Tibial artery (tissue), 4 donors: ENCODE measurements at regions not wholly inside any gene's neighbourhood (a gene's known extent, or its start where the extent isn't known, plus 50 kb on each side); places are given as distances from the start of the nearest gene placed in this dataset.

Experiments used
- DNase-seq, 2 donors: peaks; one replicate each; pipeline ENCODE4 v3.0.0-alpha.2; 2019
- H3K27ac ChIP-seq, 2 donors: fragments of 200-600 bp; sonication (generic) in 1 of 2; 1 replicate in 1 of 2; 2 replicates in 1 of 2; pipeline ENCODE4 v1.5.1; 2018 to 2019; ENCODE audit warnings: mild to moderate bottlenecking in 1 of 2
- H3K27me3 ChIP-seq, 2 donors: fragments of 200-600 bp; sonication (generic) in 1 of 2; one replicate each; pipeline versions ENCODE4 v1.5.1 to v1.6.0; 2016 to 2019
- H3K36me3 ChIP-seq, 3 donors: fragments of 200-600 bp; sonication (generic) in 2 of 3; one replicate each; pipeline ENCODE4 v1.5.1; 2016 to 2019; ENCODE audit warnings: mild to moderate bottlenecking in 2 of 3
- H3K4me1 ChIP-seq, 4 donors: fragments of 200-600 bp; sonication (generic) in 2 of 4; 1 replicate in 3 of 4; 2 replicates in 1 of 4; pipeline ENCODE4 v1.5.1; 2016 to 2019
- H3K4me3 ChIP-seq, 2 donors: fragments of 200-600 bp; sonication (generic) in 1 of 2; 1 replicate in 1 of 2; 2 replicates in 1 of 2; pipeline ENCODE4 v1.5.1; 2018 to 2019; ENCODE audit warnings: mild to moderate bottlenecking in 2 of 2
- H3K9me3 ChIP-seq, 3 donors: fragments of 200-600 bp; sonication (generic) in 1 of 3; one replicate each; pipeline ENCODE4 v1.5.1; 2016 to 2019
- CTCF ChIP-seq, 2 experiments: fragments of 200-600 bp in 1 of 2; fragments of 450-650 bp in 1 of 2; IDR thresholded peaks; one replicate each; pipeline ENCODE4 v1.5.1; 2017 to 2019; ENCODE audit warnings: antibody characterized with exemption in 2 of 2, mild to moderate bottlenecking in 1 of 2, moderate library complexity in 1 of 2
- intact Hi-C: fragments of 100-400 bp; cut with DNase I; formaldehyde crosslinking; loops from one replicate; pipeline ENCODE4 v1.15.0; 2023; ENCODE audit warnings: low total_unique reads

GRCh38 chr16:5730783-5731182 is 633.2 kb upstream of the EEF2KMT start:
- H3K4me3 ChIP-seq: no peak overlapping the region
- H3K9me3 ChIP-seq: no peaks in the 10 kb centered on the region
- no peak for DNase-seq
- no peak for TF ChIP-seq CTCF (IDR thresholded peaks at IDR 0.05)
- H3K4me1 ChIP-seq: no peaks in the 10 kb centered on the region
- no peaks in the 10 kb centered on the region for H3K36me3 ChIP-seq
- intact Hi-C loops: no loop called here
- H3K27me3 ChIP-seq: no peaks in the 10 kb centered on the region
- H3K27ac ChIP-seq: no peak overlapping the region

DNA sequence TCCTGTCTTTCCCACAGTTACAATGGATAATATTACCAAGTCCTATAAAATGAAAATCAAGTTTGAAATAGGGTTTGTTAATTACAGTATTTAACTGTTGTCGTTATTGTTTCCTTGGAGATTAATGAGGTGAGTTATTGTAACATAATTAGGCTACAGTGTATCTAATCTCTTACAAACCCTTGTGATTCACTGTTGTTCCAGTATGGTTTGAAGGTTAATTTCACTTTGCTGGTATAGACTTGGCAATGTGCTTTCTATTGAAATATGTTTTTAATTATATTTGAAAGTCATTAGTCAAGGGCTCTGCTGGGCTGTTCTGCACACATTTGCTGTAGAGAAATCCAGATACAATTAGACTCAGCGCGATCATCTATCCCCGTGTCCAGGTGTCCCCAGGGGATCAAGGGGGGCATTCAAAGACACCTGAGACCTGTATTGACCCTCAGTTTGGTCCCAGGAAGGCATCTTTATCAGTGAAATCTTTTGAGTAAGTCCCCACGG is 624.6 kb upstream of the EEF2KMT start:
- Histone ChIP-seq H3K36me3 (no peaks in the 10 kb centered on the region), H3K27me3 (no peaks in the 10 kb centered on the region), H3K9me3 (no peaks in the 10 kb centered on the region), H3K27ac (no peak overlapping the region), H3K4me3 (no peak overlapping the region), H3K4me1 (no peaks in the 10 kb centered on the region)
- no peak for DNase-seq
- TF ChIP-seq CTCF (IDR thresholded peaks at IDR 0.05): no peak
- intact Hi-C loops: no loop called here

DNA sequence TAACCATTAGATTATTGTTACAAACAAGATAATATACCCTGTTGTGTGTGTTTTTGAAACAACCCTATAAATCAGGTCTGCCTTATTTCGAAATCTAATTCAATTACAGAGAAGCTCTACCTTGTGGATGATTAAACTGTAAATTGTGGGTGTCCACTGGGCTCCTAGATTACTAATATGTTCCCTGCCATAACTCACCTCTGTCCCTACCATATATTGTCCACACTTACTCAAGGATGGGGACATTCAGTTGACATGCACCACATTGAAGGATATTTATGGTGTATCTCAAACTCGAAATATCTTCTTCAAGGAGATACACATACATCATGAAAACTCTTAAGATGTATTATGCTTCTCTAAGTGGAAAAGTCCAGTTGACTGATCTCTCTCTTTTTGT is 617.6 kb upstream of the EEF2KMT start:
- H3K36me3 ChIP-seq: no peaks in the 10 kb centered on the region
- intact Hi-C loops: no loop called here
- DNase-seq: no peak
- H3K4me1 ChIP-seq: no peaks in the 10 kb centered on the region
- H3K27ac ChIP-seq: no peak overlapping the region
- no peaks in the 10 kb centered on the region for H3K27me3 ChIP-seq
- TF ChIP-seq CTCF (IDR thresholded peaks at IDR 0.05): no peak
- H3K9me3 ChIP-seq: peaks cover 0 to 3% (median 0%) of the 10 kb centered on the region in 3 donors
- H3K4me3 ChIP-seq: no peak overlapping the region

GRCh38 chr16:5709889-5710288 is 612.3 kb upstream of the EEF2KMT start:
- no peak for DNase-seq
- Histone ChIP-seq H3K4me1 (no peaks in the 10 kb centered on the region), H3K36me3 (no peaks in the 10 kb centered on the region), H3K27me3 (no peaks in the 10 kb centered on the region), H3K27ac (no peak overlapping the region), H3K9me3 (peaks cover 0 to 3% (median 0%) of the 10 kb centered on the region in 3 donors), H3K4me3 (no peak overlapping the region)
- no peak for TF ChIP-seq CTCF (IDR thresholded peaks at IDR 0.05)
- intact Hi-C loops: no loop called here

GRCh38 chr16:5706211-5706610 is 608.6 kb upstream of the EEF2KMT start:
- DNase-seq: no peak
- no peak overlapping the region for H3K27ac ChIP-seq
- intact Hi-C loops: no loop called here
- H3K9me3 ChIP-seq: no peaks in the 10 kb centered on the region
- H3K27me3 ChIP-seq: no peaks in the 10 kb centered on the region
- no peak overlapping the region for H3K4me3 ChIP-seq
- TF ChIP-seq CTCF (IDR thresholded peaks at IDR 0.05): no peak
- H3K36me3 ChIP-seq: no peaks in the 10 kb centered on the region
- H3K4me1 ChIP-seq: no peaks in the 10 kb centered on the region

DNA sequence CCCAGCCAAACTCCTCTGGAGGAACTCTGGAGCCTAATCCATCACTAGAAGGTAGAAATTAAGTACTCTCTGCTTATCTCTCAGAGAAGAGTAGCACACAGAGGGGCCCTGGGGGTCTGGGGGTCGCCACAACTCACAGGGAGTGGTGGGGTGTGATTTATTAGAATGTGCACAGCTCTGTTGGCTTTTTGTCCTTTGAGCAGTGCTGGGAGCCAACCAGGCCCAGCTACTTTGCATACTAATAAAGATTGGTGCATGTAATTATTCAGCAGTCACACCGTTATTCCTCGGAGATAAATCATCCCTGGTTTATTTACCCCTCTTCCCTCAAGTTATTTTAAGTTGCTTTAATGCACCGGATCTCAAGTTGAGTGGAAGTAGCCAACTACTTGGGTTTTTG is 606.7 kb upstream of the EEF2KMT start:
- intact Hi-C loops: no loop called here
- H3K4me3 ChIP-seq: no peak overlapping the region
- no peak overlapping the region for H3K27ac ChIP-seq
- H3K36me3 ChIP-seq: no peaks in the 10 kb centered on the region
- no peaks in the 10 kb centered on the region for H3K9me3 ChIP-seq
- H3K4me1 ChIP-seq: no peaks in the 10 kb centered on the region
- no peak for DNase-seq
- H3K27me3 ChIP-seq: no peaks in the 10 kb centered on the region
- no peak for TF ChIP-seq CTCF (IDR thresholded peaks at IDR 0.05)
